ENCODE measurements at regions not wholly inside any gene's neighbourhood (a gene's known extent, or its start where the extent isn't known, plus 50 kb on each side); places are given as distances from the start of the nearest gene placed in this dataset.

DNA sequence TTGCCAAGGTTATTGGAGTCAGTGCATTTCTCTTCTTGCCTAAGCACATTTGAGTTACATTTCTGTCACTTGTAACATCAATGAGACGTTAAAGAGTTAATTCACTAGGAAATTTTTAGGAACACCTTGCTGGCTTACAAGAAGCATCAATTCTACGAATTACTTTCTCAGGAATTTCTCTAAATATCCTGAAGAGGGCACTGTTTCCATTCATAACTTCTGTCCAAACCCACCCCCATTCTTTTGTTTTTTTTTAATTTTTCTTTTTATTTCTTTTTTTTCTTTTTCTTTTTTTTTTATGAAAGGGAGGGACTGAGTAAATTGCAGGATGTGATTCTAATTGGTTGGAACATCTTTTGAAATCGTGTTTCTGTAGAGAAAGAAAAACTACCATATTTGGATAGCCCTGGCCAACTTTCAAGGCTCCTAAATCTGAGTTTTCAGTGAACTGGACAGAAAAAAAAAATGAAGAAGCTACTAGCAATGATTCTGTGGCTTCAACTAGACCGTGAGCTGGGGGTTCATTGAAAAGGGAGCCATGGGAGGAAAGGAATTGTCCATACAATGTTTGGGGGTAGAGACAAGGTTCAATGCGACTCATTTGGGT, 285.3 kb downstream of the DAD1 start:
- POLR2A ChIA-PET (ENCODE audit: unreplicated experiment): no interaction called here
- Histone ChIP-seq H3K9me3 (ENCODE audit: control insufficient read depth, insufficient read depth, low read length) (no peaks in the 10 kb centered on the region), H3K9me1 (ENCODE audit: insufficient read depth, low read length) (no peaks in the 10 kb centered on the region; the same call in 1 of the 2 replicates), H3K27me3 (ENCODE audit: control insufficient read depth, insufficient read depth, low read length) (no peaks in the 10 kb centered on the region), H3K27ac (ENCODE audit: insufficient read depth, low read length) (no peak overlapping the region), H2BK120ac (ENCODE audit: low read depth, low read length) (peak overlapping the region; percentile 69), H3K36me3 (ENCODE audit: control insufficient read depth, insufficient read depth, low read length) (no peaks in the 10 kb centered on the region), H2BK20ac (ENCODE audit: low read depth, low read length) (peak overlapping the region; percentile 81; the same call in 1 of the 2 replicates), H3K79me1 (ENCODE audit: low read depth in 1 of 2, low read length in 2 of 2) (no peaks in the 10 kb centered on the region), H2AK5ac (ENCODE audit: low read depth, low read length) (no peak overlapping the region), H3K4me2 (ENCODE audit: low read depth, low read length) (peak overlapping the region; percentile 76; the same call in 1 of the 2 replicates), H3K23ac (ENCODE audit: low read depth, low read length) (peak overlapping the region; percentile 24; the same call in 1 of the 2 replicates), H3K14ac (replicated peaks; ENCODE audit: low read depth, low read length) (peak overlapping the region; percentile 65; the same call in 1 of the 2 replicates), H3K9ac (ENCODE audit: low read depth, low read length) (no peak overlapping the region), H4K5ac (ENCODE audit: low read depth, low read length) (peak overlapping the region; percentile 54; the same call in 1 of the 2 replicates), H4K91ac (ENCODE audit: insufficient read depth, low read depth, low read length) (peak overlapping the region; percentile 24; the same call in 1 of the 2 replicates), H3K4ac (ENCODE audit: low read depth, low read length) (peak overlapping the region; percentile 83; the same call in 1 of the 2 replicates), H2BK15ac (ENCODE audit: low read depth, low read length) (0 out of 3 replicates have a peak overlapping the region, but pooled peaks have one; percentile 19), H3K56ac (ENCODE audit: extremely low read depth, insufficient read depth, low read length) (no peak overlapping the region), H3K18ac (ENCODE audit: low read depth, low read length) (peak overlapping the region; percentile 57), H3K4me1 (ENCODE audit: control insufficient read depth, insufficient read depth, low read length) (peaks cover 10% of the 10 kb centered on the region), H3K4me3 (ENCODE audit: insufficient read depth, low read depth, low read length) (no peak overlapping the region), H4K8ac (ENCODE audit: low read depth in 2 of 2, low read length in 2 of 2) (peak overlapping the region in 1 of 2 experiments; percentile 50; a peak in 1 of 4 replicates), H2AFZ (replicated peaks; ENCODE audit: low read length, poor library complexity) (no peak overlapping the region), H2BK5ac (ENCODE audit: low read depth, low read length, poor library complexity, severe bottlenecking) (peak overlapping the region; percentile 74), H4K20me1 (ENCODE audit: insufficient read depth, low read length) (no peaks in the 10 kb centered on the region), H2AK9ac (replicated peaks; ENCODE audit: low read depth, low read length, poor library complexity) (no peak overlapping the region)
- dilution Hi-C loops (cut with HindIII; ENCODE audit: low sequenced_read_pairs, unreplicated experiment) (no loop called here), in situ Hi-C loops (cut with MboI; ENCODE audit: low sequenced_read_pairs) (no loop called here), intact Hi-C loops (cut with micrococcal nuclease) (no loop called here)
- WGBS, 2 experiments (ENCODE audit: extremely low coverage in 2 of 2, insufficient read length in 1 of 2): 17% methylated on average over 1 of the region's 5 CpGs; no CpG with 5 or more reads in 1 of the 2 experiments
- ATAC-seq (ENCODE audit: low read depth) (peak; percentile 34; the same call in 1 of the 2 replicates), DNase-seq (peak; percentile 50)
- no TSS peak for BruUV-seq (replicated peaks)
- CTCF ChIA-PET: interaction anchor here (0.6 to 0.7 kb wide), 3 partner anchors 9 to 77 kb away, joined by 3 to 4 read pairs (median 3); no protein-coding TSS in a partner anchor
- TF ChIP-seq, protein P1, sequence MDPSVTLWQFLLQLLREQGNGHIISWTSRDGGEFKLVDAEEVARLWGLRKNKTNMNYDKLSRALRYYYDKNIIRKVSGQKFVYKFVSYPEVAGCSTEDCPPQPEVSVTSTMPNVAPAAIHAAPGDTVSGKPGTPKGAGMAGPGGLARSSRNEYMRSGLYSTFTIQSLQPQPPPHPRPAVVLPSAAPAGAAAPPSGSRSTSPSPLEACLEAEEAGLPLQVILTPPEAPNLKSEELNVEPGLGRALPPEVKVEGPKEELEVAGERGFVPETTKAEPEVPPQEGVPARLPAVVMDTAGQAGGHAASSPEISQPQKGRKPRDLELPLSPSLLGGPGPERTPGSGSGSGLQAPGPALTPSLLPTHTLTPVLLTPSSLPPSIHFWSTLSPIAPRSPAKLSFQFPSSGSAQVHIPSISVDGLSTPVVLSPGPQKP (IDR thresholded peaks at IDR 0.05; ENCODE audit: borderline replicate concordance, low read depth, low read length): no peak
- TF ChIP-seq FOS (IDR thresholded peaks at IDR 0.05; ENCODE audit: low read depth, low read length) (no peak), RFX5 (IDR thresholded peaks at IDR 0.05; ENCODE audit: low read depth, low read length) (no peak), MXI1 (IDR thresholded peaks at IDR 0.05; ENCODE audit: borderline replicate concordance, low read depth, low read length) (no peak), CHD1 (IDR thresholded peaks at IDR 0.05; ENCODE audit: low read depth, low read length) (no peak), SMC3 (IDR thresholded peaks at IDR 0.05; ENCODE audit: low read depth, low read length) (peak; percentile 31; the same call in 1 of the 2 replicates), RAD21 (IDR thresholded peaks at IDR 0.05; ENCODE audit: low read length) (peak; percentile 57), POLR2A (IDR thresholded peaks at IDR 0.05; ENCODE audit: low read depth, low read length) (no peak), MAFK (IDR thresholded peaks at IDR 0.05; ENCODE audit: low read depth, low read length) (no peak), CEBPB (IDR thresholded peaks at IDR 0.05; ENCODE audit: low read depth, low read length) (no peak), RCOR1 (IDR thresholded peaks at IDR 0.05; ENCODE audit: insufficient replicate concordance, low read length) (no peak), NFE2L2 (IDR thresholded peaks at IDR 0.05; ENCODE audit: low read depth, low read length) (no peak), MAZ (IDR thresholded peaks at IDR 0.05; ENCODE audit: borderline replicate concordance, low read depth, low read length) (no peak)
- TF ChIP-seq, protein P2, sequence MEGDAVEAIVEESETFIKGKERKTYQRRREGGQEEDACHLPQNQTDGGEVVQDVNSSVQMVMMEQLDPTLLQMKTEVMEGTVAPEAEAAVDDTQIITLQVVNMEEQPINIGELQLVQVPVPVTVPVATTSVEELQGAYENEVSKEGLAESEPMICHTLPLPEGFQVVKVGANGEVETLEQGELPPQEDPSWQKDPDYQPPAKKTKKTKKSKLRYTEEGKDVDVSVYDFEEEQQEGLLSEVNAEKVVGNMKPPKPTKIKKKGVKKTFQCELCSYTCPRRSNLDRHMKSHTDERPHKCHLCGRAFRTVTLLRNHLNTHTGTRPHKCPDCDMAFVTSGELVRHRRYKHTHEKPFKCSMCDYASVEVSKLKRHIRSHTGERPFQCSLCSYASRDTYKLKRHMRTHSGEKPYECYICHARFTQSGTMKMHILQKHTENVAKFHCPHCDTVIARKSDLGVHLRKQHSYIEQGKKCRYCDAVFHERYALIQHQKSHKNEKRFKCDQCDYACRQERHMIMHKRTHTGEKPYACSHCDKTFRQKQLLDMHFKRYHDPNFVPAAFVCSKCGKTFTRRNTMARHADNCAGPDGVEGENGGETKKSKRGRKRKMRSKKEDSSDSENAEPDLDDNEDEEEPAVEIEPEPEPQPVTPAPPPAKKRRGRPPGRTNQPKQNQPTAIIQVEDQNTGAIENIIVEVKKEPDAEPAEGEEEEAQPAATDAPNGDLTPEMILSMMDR (conservative IDR thresholded peaks at IDR 0.05; ENCODE audit: low read depth, low read length): peak; percentile 64
- TF ChIP-seq, protein P3, sequence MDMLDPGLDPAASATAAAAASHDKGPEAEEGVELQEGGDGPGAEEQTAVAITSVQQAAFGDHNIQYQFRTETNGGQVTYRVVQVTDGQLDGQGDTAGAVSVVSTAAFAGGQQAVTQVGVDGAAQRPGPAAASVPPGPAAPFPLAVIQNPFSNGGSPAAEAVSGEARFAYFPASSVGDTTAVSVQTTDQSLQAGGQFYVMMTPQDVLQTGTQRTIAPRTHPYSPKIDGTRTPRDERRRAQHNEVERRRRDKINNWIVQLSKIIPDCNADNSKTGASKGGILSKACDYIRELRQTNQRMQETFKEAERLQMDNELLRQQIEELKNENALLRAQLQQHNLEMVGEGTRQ (IDR thresholded peaks at IDR 0.05; ENCODE audit: low read depth, low read length): no peak

Measured in IMR-90 (cell line).